ELR (cell line): ENCODE measurements at regions not wholly inside any gene's neighbourhood (a gene's known extent, or its start where the extent isn't known, plus 50 kb on each side); places are given as distances from the start of the nearest gene placed in this dataset.

Experiments
- DNase-seq: peaks from one replicate; pipeline ENCODE4 v3.0.0-alpha.2; 2015; ENCODE audit warnings: low read depth

- DNase-seq: peak; percentile 80
These were observed 204.4 kb downstream of the FAM76B start for GRCh38 chr11:95585069-95585751.

- DNase-seq: no peak
These were observed 205.0 kb downstream of the FAM76B start for GRCh38 chr11:95584589-95584988.

- DNase-seq: peak; percentile 81
These were observed 205.4 kb downstream of the FAM76B start for GRCh38 chr11:95584180-95584579.

GRCh38 chr11:95577716-95578460, 211.7 kb downstream of the FAM76B start:
- DNase-seq: peak; percentile 78

GRCh38 chr11:95576146-95576845, 213.3 kb downstream of the FAM76B start:
- no peak for DNase-seq

GRCh38 chr11:95575517-95575916, 214.1 kb downstream of the FAM76B start:
- DNase-seq: no peak

GRCh38 chr11:95571718-95572260, 217.8 kb downstream of the FAM76B start:
- DNase-seq: no peak

- DNase-seq: no peak
These were observed 218.7 kb downstream of the FAM76B start for GRCh38 chr11:95570845-95571244.

- DNase-seq: no peak
These were observed 220.4 kb downstream of the FAM76B start for GRCh38 chr11:95569207-95569606.

GRCh38 chr11:95568281-95568680, 221.3 kb downstream of the FAM76B start:
- no peak for DNase-seq

- no peak for DNase-seq
These were observed 221.9 kb downstream of the FAM76B start for GRCh38 chr11:95567685-95568084.

- no peak for DNase-seq
These were observed 223.4 kb downstream of the FAM76B start for GRCh38 chr11:95566211-95566610.

GRCh38 chr11:95565724-95566141, 223.8 kb downstream of the FAM76B start:
- no peak for DNase-seq

- DNase-seq: no peak
These were observed 225.7 kb downstream of the FAM76B start for GRCh38 chr11:95563859-95564258.

- DNase-seq: peak; percentile 13
These were observed 226.4 kb downstream of the FAM76B start for GRCh38 chr11:95563173-95563572.

- no peak for DNase-seq
These were observed 227.2 kb downstream of the FAM76B start for GRCh38 chr11:95562196-95562921.

GRCh38 chr11:95559899-95560298, 229.7 kb downstream of the FAM76B start:
- no peak for DNase-seq

GRCh38 chr11:95557376-95557775, 232.2 kb downstream of the FAM76B start:
- no peak for DNase-seq

GRCh38 chr11:95556342-95557163, 233.0 kb downstream of the FAM76B start:
- no peak for DNase-seq

GRCh38 chr11:95556011-95556341, 233.6 kb downstream of the FAM76B start:
- DNase-seq: no peak

GRCh38 chr11:95554911-95555310, 234.7 kb downstream of the FAM76B start:
- no peak for DNase-seq
